ENCODE measurements at regions not wholly inside any gene's neighbourhood (a gene's known extent, or its start where the extent isn't known, plus 50 kb on each side); places are given as distances from the start of the nearest gene placed in this dataset.

GRCh38 chr15:100777821-100778220 lies 101.8 kb upstream of the ALDH1A3 start:
- in situ Hi-C loops (cut with MboI) = no loop called here
- no TSS peak for BruUV-seq (replicated peaks)
- H3K36me3 ChIP-seq (ENCODE audit: control insufficient read depth, insufficient read depth, low read length) = no peaks in the 10 kb centered on the region
- no peaks in the 10 kb centered on the region for H3K9me1 ChIP-seq (ENCODE audit: control insufficient read depth, insufficient read depth, low read length)
- no peaks in the 10 kb centered on the region for H3K9me3 ChIP-seq (replicated peaks; ENCODE audit: control insufficient read depth, insufficient read depth, low read depth, low read length)
- FAIRE-seq = no peak
- no peaks in the 10 kb centered on the region for H3K4me1 ChIP-seq (replicated peaks in 1 of 2; ENCODE audit: control insufficient read depth in 2 of 2, insufficient read depth in 2 of 2, low read length in 2 of 2)
- no peak for DNase-seq (ENCODE audit: extremely low read depth in 1 of 4, low spot score in 3 of 4)
- H3K27me3 ChIP-seq (ENCODE audit: control insufficient read depth in 2 of 2, insufficient read depth in 2 of 2, low read length in 2 of 2) = peaks cover 24 to 49% of the 10 kb centered on the region in 2 experiments
- ATAC-seq = no peak
- 4% methylated on average over 2 of the region's 2 CpGs for WGBS (ENCODE audit: insufficient coverage, low coverage, missing lambda C conversion rate)
- CTCF ChIA-PET (ENCODE audit: low intra/inter-chr PET ratio) = no interaction called here
- intact Hi-C loops (cut with micrococcal nuclease) = no loop called here
- H3K79me2 ChIP-seq (ENCODE audit: control insufficient read depth, insufficient read depth, low read length) = no peaks in the 10 kb centered on the region
- no peak overlapping the region for H3K9ac ChIP-seq (ENCODE audit: insufficient read depth in 1 of 2, low read depth in 2 of 2, low read length in 2 of 2)
- H3K4me2 ChIP-seq (ENCODE audit: insufficient read depth, low read length) = no peak overlapping the region
- no peak overlapping the region for H3K4me3 ChIP-seq
- POLR2A ChIA-PET = no interaction called here
- H4K20me1 ChIP-seq (replicated peaks; ENCODE audit: control insufficient read depth, insufficient read depth, low read length) = no peaks in the 10 kb centered on the region
- H3K27ac ChIP-seq (ENCODE audit: extremely low read depth, low read depth, low read length) = no peak overlapping the region
- no peak overlapping the region for H2AFZ ChIP-seq (ENCODE audit: low read depth, low read length)
- no peak for TF ChIP-seq CHD7 (IDR thresholded peaks at IDR 0.05; ENCODE audit: low read depth, low read length)
- no peak for TF ChIP-seq ZNF253 (CRISPR knock-in tag; conservative IDR thresholded peaks at IDR 0.05)
- TF ChIP-seq HMGXB4 (CRISPR knock-in tag; IDR thresholded peaks at IDR 0.05) = no peak
- no peak for TF ChIP-seq HDAC8 (tag; IDR thresholded peaks at IDR 0.05)
- no peak for TF ChIP-seq CBX8 (IDR thresholded peaks at IDR 0.05; ENCODE audit: borderline replicate concordance, extremely low read depth, low read depth, low read length, poor library complexity, severe bottlenecking)
- TF ChIP-seq SP1 (CRISPR knock-in tag; IDR thresholded peaks at IDR 0.05) = no peak
- TF ChIP-seq PPARD (CRISPR knock-in tag; IDR thresholded peaks at IDR 0.05) = no peak
- TF ChIP-seq KDM5B (IDR thresholded peaks at IDR 0.05; ENCODE audit: insufficient replicate concordance, low read depth, low read length) = no peak

All from K562 (cell line).